K562 (cell line): ENCODE measurements at regions not wholly inside any gene's neighbourhood (a gene's known extent, or its start where the extent isn't known, plus 50 kb on each side); places are given as distances from the start of the nearest gene placed in this dataset.

Experiments
- CUX1 ChIP-seq: fragments of 200-800 bp; sonication (Bioruptor generic); IDR thresholded peaks from 2 replicates; pipeline ENCODE4 v1.6.1; 2016; ENCODE audit warnings: missing genetic modification characterization, missing compliant biosample characterization
- EGR1 ChIP-seq: fragments of 450-650 bp; conservative IDR thresholded peaks from 2 replicates; pipeline ENCODE4 v1.6.1; 2017; ENCODE audit warnings: mild to moderate bottlenecking
- EP300 ChIP-seq: IDR thresholded peaks from 2 replicates; pipeline ENCODE4 v1.6.1; 2012; ENCODE audit warnings: low read length, improper control_type of control experiment
- FOXK1 ChIP-seq: sonication (generic); formaldehyde crosslinking; IDR thresholded peaks from 2 replicates; pipeline ENCODE4 v1.8.0; 2022; ENCODE audit warnings: missing genetic modification reagents, mild to moderate bottlenecking, borderline replicate concordance
- FOXK2 ChIP-seq, 2 experiments: fragments of 450-650 bp; IDR thresholded peaks in 1 of 2; conservative IDR thresholded peaks in 1 of 2; 2 replicates each; pipeline ENCODE4 v1.6.1; 2016; ENCODE audit warnings: low read depth in 2 of 2, mild to moderate bottlenecking in 1 of 2
- IFI16 ChIP-seq: fragments of 250-450 bp; sonication (Bioruptor Pico); IDR thresholded peaks from 2 replicates; pipeline ENCODE4 v2.1.2; 2022; ENCODE audit warnings: mild to moderate bottlenecking, inconsistent platforms
- NONO ChIP-seq, 2 experiments: fragments of 200-400 bp in 1 of 2; fragments of 450-650 bp in 1 of 2; formaldehyde crosslinking in 1 of 2; IDR thresholded peaks; 2 replicates each; pipeline ENCODE4 v1.6.1; 2017; ENCODE audit warnings: low read depth in 2 of 2, mild to moderate bottlenecking in 2 of 2, moderate library complexity in 2 of 2, low read length in 1 of 2
- POLR2A ChIP-seq: fragments of 450-650 bp; conservative IDR thresholded peaks from 2 replicates; pipeline ENCODE4 v1.6.1; 2016
- SPI1 ChIP-seq: IDR thresholded peaks from 2 replicates; pipeline ENCODE4 v1.6.1; 2011; ENCODE audit warnings: low read depth, low read length, control low read depth, borderline replicate concordance
- TEAD4 ChIP-seq, 2 experiments: sonication (generic) in 1 of 2; formaldehyde crosslinking in 1 of 2; IDR thresholded peaks; 2 replicates each; pipeline versions ENCODE4 v1.6.1 to v1.8.0; 2012 to 2022; ENCODE audit warnings: borderline replicate concordance in 1 of 2, inconsistent platforms in 1 of 2, low read length in 1 of 2, mild to moderate bottlenecking in 1 of 2, missing genetic modification reagents in 1 of 2
- TF ChIP-seq, protein P1 (sequence below): sonication (generic); formaldehyde crosslinking; IDR thresholded peaks from 2 replicates; pipeline ENCODE4 v1.8.1; 2023; ENCODE audit warnings: mild to moderate bottlenecking, missing genetic modification reagents
- TF ChIP-seq, protein P2 (sequence below), 3 experiments: IDR thresholded peaks in 2 of 3; conservative IDR thresholded peaks in 1 of 3; 2 replicates each; pipeline ENCODE4 v1.5.1; 2011 to 2012; ENCODE audit warnings: low read length in 3 of 3, mild to moderate bottlenecking in 3 of 3, control low read depth in 2 of 3, improper control_type of control experiment in 1 of 3, inconsistent platforms in 1 of 3, low read depth in 1 of 3, mixed read lengths in 1 of 3, moderate library complexity in 1 of 3; ENCODE audit not compliant: insufficient read depth in 2 of 3
- TF ChIP-seq, protein P3 (sequence below): sonication (generic); formaldehyde crosslinking; IDR thresholded peaks from 2 replicates; pipeline ENCODE4 v1.5.0; 2020; ENCODE audit warnings: missing genetic modification reagents

DNA sequence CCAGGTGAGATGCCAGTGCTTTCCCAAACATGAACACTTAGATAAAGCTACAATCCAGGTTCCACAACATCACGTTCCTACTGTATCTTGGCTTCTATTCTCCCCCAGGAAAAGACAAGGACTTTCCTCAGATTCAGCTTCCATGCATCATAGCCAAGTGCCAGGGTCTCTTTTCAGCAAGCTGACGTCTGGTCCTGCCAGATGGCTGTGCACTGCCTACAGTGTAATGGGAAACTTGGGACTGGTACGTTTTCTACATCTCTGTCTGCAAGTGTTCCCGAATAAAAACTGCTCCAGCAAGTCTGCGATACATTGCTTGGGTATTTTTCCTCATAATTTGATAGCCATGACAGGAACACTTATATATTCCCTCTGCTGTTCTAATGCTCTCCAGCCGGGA is 412.5 kb downstream of the FAM181B start:
- TF ChIP-seq SPI1: no peak
- TF ChIP-seq, protein P1, sequence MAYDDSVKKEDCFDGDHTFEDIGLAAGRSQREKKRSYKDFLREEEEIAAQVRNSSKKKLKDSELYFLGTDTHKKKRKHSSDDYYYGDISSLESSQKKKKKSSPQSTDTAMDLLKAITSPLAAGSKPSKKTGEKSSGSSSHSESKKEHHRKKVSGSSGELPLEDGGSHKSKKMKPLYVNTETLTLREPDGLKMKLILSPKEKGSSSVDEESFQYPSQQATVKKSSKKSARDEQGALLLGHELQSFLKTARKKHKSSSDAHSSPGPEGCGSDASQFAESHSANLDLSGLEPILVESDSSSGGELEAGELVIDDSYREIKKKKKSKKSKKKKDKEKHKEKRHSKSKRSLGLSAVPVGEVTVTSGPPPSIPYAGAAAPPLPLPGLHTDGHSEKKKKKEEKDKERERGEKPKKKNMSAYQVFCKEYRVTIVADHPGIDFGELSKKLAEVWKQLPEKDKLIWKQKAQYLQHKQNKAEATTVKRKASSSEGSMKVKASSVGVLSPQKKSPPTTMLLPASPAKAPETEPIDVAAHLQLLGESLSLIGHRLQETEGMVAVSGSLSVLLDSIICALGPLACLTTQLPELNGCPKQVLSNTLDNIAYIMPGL: no peak
- no peak for TF ChIP-seq FOXK2 (conservative IDR thresholded peaks at IDR 0.05 in 1 of 2, IDR thresholded peaks at IDR 0.05 in 1 of 2; ENCODE audit: low read depth in 2 of 2)
- TF ChIP-seq NONO (IDR thresholded peaks at IDR 0.05; ENCODE audit: low read depth in 2 of 2, low read length in 1 of 2): no peak
- TF ChIP-seq TEAD4 (IDR thresholded peaks at IDR 0.05; ENCODE audit: low read length): no peak
- no peak for TF ChIP-seq TEAD4 (CRISPR knock-in tag; IDR thresholded peaks at IDR 0.05; ENCODE audit: borderline replicate concordance)
- no peak for TF ChIP-seq EGR1
- TF ChIP-seq, protein P2, sequence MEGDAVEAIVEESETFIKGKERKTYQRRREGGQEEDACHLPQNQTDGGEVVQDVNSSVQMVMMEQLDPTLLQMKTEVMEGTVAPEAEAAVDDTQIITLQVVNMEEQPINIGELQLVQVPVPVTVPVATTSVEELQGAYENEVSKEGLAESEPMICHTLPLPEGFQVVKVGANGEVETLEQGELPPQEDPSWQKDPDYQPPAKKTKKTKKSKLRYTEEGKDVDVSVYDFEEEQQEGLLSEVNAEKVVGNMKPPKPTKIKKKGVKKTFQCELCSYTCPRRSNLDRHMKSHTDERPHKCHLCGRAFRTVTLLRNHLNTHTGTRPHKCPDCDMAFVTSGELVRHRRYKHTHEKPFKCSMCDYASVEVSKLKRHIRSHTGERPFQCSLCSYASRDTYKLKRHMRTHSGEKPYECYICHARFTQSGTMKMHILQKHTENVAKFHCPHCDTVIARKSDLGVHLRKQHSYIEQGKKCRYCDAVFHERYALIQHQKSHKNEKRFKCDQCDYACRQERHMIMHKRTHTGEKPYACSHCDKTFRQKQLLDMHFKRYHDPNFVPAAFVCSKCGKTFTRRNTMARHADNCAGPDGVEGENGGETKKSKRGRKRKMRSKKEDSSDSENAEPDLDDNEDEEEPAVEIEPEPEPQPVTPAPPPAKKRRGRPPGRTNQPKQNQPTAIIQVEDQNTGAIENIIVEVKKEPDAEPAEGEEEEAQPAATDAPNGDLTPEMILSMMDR (IDR thresholded peaks at IDR 0.05 in 2 of 3, conservative IDR thresholded peaks at IDR 0.05 in 1 of 3; ENCODE audit: insufficient read depth in 2 of 3, low read depth in 1 of 3, low read length in 3 of 3): no peak
- no peak for TF ChIP-seq EP300
- no peak for TF ChIP-seq CUX1 (CRISPR knock-in tag)
- TF ChIP-seq POLR2A: no peak
- no peak for TF ChIP-seq FOXK1
- no peak for TF ChIP-seq IFI16 (CRISPR knock-in tag)
- TF ChIP-seq, protein P3, sequence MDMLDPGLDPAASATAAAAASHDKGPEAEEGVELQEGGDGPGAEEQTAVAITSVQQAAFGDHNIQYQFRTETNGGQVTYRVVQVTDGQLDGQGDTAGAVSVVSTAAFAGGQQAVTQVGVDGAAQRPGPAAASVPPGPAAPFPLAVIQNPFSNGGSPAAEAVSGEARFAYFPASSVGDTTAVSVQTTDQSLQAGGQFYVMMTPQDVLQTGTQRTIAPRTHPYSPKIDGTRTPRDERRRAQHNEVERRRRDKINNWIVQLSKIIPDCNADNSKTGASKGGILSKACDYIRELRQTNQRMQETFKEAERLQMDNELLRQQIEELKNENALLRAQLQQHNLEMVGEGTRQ: no peak
